Gastroesophageal sphincter (tissue), 3 donors: ENCODE measurements at regions not wholly inside any gene's neighbourhood (a gene's known extent, or its start where the extent isn't known, plus 50 kb on each side); places are given as distances from the start of the nearest gene placed in this dataset.

Experiments used
- CTCF ChIP-seq, 4 experiments: fragments of 200-600 bp in 2 of 4; fragments of 450-650 bp in 2 of 4; sonication (generic) in 1 of 4; IDR thresholded peaks; one replicate each; pipeline ENCODE4 v1.5.1; 2017 to 2019; ENCODE audit warnings: antibody characterized with exemption in 4 of 4, mild to moderate bottlenecking in 2 of 4, moderate library complexity in 2 of 4
- POLR2A ChIP-seq, 2 donors: fragments of 450-650 bp; IDR thresholded peaks; one replicate each; pipeline ENCODE4 v1.6.1; 2017; ENCODE audit warnings: antibody characterized with exemption in 2 of 2, mild to moderate bottlenecking in 2 of 2, moderate library complexity in 1 of 2
- POLR2AphosphoS5 ChIP-seq: sonication (generic); formaldehyde crosslinking; IDR thresholded peaks from one replicate; pipeline ENCODE4 v1.6.1; 2017; ENCODE audit warnings: antibody characterized with exemption

GRCh38 chr3:59425371-59425770 is 375.5 kb upstream of the CFAP20DC start:
- TF ChIP-seq POLR2A (IDR thresholded peaks at IDR 0.05) (no peak), CTCF (IDR thresholded peaks at IDR 0.05) (no peak), POLR2AphosphoS5 (peak; percentile 22)
